OCI-LY1 (cell line): ENCODE measurements at regions not wholly inside any gene's neighbourhood (a gene's known extent, or its start where the extent isn't known, plus 50 kb on each side); places are given as distances from the start of the nearest gene placed in this dataset.

ENCODE experiments used
- H2AFZ ChIP-seq: fragments of 200-600 bp; sonication (generic), shearing (Covaris generic); 2 replicates; pipeline ENCODE4 v1.6.0; 2014; ENCODE audit warnings: antibody characterized with exemption, mild to moderate bottlenecking, low read length
- H3F3A ChIP-seq: fragments of 200-600 bp; sonication (generic), shearing (Covaris generic); 2 replicates; pipeline ENCODE4 v1.6.0; 2014; ENCODE audit warnings: mild to moderate bottlenecking, antibody characterized with exemption, low read length, moderate library complexity; ENCODE audit not compliant: insufficient read depth
- H3K27ac ChIP-seq: fragments of 200-600 bp; sonication (generic); 2 replicates; pipeline ENCODE4 v1.5.1; 2014; ENCODE audit warnings: low read length, mixed run types, mild to moderate bottlenecking, low read depth; ENCODE audit not compliant: poor library complexity, severe bottlenecking
- H3K27me3 ChIP-seq: fragments of 200-600 bp; sonication (generic); 2 replicates; pipeline ENCODE4 v1.6.0; 2014; ENCODE audit warnings: antibody characterized with exemption, mild to moderate bottlenecking, low read length, moderate library complexity; ENCODE audit not compliant: insufficient read depth
- H3K36me3 ChIP-seq: fragments of 200-600 bp; sonication (generic); 2 replicates; pipeline ENCODE4 v1.6.1; 2014; ENCODE audit warnings: mild to moderate bottlenecking, antibody characterized with exemption, low read length, moderate library complexity, mixed read lengths; ENCODE audit not compliant: insufficient read depth
- H3K4me1 ChIP-seq: fragments of 200-600 bp; sonication (generic); 2 replicates; pipeline ENCODE4 v1.5.1; 2014; ENCODE audit warnings: mild to moderate bottlenecking, low read length, moderate library complexity; ENCODE audit not compliant: insufficient read depth, severe bottlenecking
- H3K4me2 ChIP-seq: fragments of 200-600 bp; sonication (generic), shearing (Covaris generic); 2 replicates; pipeline ENCODE4 v1.6.1; 2014; ENCODE audit warnings: low read length
- H3K4me3 ChIP-seq: fragments of 200-600 bp; sonication (generic); 2 replicates; pipeline ENCODE4 v1.5.1; 2014; ENCODE audit warnings: low read length, low read depth, mild to moderate bottlenecking, mixed read lengths; ENCODE audit not compliant: poor library complexity, severe bottlenecking
- H3K79me2 ChIP-seq: fragments of 200-600 bp; shearing (Covaris generic); 2 replicates; pipeline ENCODE4 v1.6.1; 2016; ENCODE audit warnings: mixed run types, low read length, mixed read lengths; ENCODE audit not compliant: insufficient read depth
- H3K9ac ChIP-seq: fragments of 200-600 bp; sonication (generic), shearing (Covaris generic); 2 replicates; pipeline ENCODE4 v1.6.1; 2014; ENCODE audit warnings: mild to moderate bottlenecking, low read length, mixed read lengths
- H3K9me2 ChIP-seq: fragments of 200-600 bp; sonication (generic), shearing (Covaris generic); 2 replicates; pipeline ENCODE4 v1.6.1; 2014; ENCODE audit warnings: low read depth, mild to moderate bottlenecking, low read length, mixed read lengths
- H3K9me3 ChIP-seq: fragments of 200-600 bp; shearing (Covaris generic); 2 replicates; pipeline ENCODE4 v1.6.1; 2014; ENCODE audit warnings: low read length, mixed read lengths
- H4K20me1 ChIP-seq: fragments of 200-600 bp; sonication (generic), shearing (Covaris generic); 2 replicates; pipeline ENCODE4 v1.6.0; 2016; ENCODE audit warnings: mild to moderate bottlenecking, low read length; ENCODE audit not compliant: insufficient read depth
- EZH2 ChIP-seq: fragments of 200-600 bp; sonication (generic), shearing (Covaris generic); IDR thresholded peaks from 2 replicates; pipeline ENCODE4 v1.8.0; 2017; ENCODE audit warnings: borderline replicate concordance, mixed run types, mild to moderate bottlenecking, antibody characterized with exemption, low read length, moderate library complexity, mixed read lengths
- TF ChIP-seq, protein P1 (sequence below): fragments of 200-600 bp; sonication (generic), shearing (Covaris generic); IDR thresholded peaks from 2 replicates; pipeline ENCODE4 v1.5.1; 2017; ENCODE audit warnings: mild to moderate bottlenecking, antibody characterized with exemption, low read length, moderate library complexity, mixed read lengths

DNA sequence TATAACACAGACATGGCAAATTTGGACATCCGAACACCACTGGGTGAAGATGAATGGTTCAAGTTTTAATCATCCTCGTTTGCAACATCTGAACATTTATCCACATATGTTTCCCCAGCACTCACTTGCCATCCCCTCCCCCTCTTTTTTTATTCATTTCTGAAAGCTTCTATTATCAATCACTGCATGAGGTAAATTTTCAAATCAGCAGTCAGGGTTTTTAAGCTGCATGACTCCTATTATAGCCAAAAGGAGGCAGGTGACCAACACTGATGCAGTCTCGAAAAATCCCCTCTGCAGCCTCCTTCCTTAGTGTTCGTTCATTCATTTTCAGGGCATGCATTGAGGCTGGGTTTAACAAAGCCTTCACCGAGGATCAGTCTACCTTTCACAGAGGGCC, 530.8 kb upstream of the JARID2 start:
- Histone ChIP-seq H3K36me3 (no peaks in the 10 kb centered on the region), H3K27me3 (no peaks in the 10 kb centered on the region), H3K4me1 (no peaks in the 10 kb centered on the region), H3K4me3 (no peak overlapping the region), H3F3A (no peaks in the 10 kb centered on the region), H4K20me1 (no peaks in the 10 kb centered on the region), H3K9me3 (no peaks in the 10 kb centered on the region), H3K27ac (no peak overlapping the region), H3K9me2 (no peaks in the 10 kb centered on the region), H2AFZ (no peak overlapping the region), H3K4me2 (no peak overlapping the region), H3K9ac (no peak overlapping the region), H3K79me2 (no peaks in the 10 kb centered on the region)
- TF ChIP-seq, protein P1, sequence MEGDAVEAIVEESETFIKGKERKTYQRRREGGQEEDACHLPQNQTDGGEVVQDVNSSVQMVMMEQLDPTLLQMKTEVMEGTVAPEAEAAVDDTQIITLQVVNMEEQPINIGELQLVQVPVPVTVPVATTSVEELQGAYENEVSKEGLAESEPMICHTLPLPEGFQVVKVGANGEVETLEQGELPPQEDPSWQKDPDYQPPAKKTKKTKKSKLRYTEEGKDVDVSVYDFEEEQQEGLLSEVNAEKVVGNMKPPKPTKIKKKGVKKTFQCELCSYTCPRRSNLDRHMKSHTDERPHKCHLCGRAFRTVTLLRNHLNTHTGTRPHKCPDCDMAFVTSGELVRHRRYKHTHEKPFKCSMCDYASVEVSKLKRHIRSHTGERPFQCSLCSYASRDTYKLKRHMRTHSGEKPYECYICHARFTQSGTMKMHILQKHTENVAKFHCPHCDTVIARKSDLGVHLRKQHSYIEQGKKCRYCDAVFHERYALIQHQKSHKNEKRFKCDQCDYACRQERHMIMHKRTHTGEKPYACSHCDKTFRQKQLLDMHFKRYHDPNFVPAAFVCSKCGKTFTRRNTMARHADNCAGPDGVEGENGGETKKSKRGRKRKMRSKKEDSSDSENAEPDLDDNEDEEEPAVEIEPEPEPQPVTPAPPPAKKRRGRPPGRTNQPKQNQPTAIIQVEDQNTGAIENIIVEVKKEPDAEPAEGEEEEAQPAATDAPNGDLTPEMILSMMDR, result no peak
- TF ChIP-seq EZH2, result no peak

DNA sequence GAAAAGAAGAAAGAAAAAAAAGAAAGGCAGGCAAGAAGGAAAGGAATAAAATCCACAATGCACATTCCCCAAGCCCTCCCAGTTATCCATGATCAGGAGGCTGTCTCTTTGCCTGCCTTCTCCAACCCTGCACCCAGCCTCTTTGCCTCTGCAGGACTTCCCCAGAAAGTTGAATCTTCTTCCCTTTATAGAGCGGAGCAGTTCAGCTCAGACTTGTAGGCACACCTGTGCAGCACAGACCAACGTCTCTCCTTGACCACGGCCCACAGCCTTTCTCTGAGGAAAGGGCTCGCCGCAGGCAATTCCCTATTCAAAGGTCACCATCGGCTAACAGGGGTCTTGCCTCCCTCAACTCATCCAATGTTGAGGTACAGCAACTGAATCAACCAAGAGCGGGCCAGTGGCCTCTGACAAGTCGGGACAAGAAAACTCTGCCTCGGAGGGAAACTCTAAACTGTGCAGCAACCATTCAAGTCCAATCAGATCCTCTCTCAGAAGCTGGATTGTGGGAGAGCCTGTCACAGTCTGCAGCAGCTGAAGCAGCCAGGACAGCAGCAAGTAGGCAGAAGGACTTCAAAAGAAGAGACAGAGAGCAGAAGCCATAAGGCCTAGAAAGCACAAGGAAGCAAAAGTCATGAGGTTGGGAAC, 529.2 kb upstream of the JARID2 start:
- Histone ChIP-seq H3K27me3 (no peaks in the 10 kb centered on the region), H2AFZ (no peak overlapping the region)

DNA sequence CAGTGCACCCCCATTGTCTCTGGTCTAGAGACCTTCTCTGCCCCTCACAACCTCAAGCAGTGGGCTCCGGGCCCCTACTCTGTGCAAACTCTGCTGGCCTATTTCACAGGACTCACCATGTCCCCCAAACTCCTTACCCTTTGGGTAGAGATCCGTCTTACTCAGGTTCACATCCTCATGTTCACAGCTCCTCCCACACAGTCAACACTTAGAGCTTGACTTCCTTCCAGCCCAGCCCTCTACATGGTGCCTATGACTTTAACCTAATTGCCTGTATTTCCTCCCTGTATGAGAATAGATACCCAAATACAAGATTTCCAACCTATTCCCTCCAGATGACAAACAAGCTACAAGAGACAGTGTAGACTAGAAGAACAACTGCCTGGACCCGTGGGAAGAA, 528.6 kb upstream of the JARID2 start:
- H3K79me2 ChIP-seq, result no peaks in the 10 kb centered on the region
- no peak overlapping the region for H3K27ac ChIP-seq
- H3K27me3 ChIP-seq, result no peaks in the 10 kb centered on the region
- H3K9ac ChIP-seq, result no peak overlapping the region
- no peaks in the 10 kb centered on the region for H3K9me2 ChIP-seq
- no peak overlapping the region for H2AFZ ChIP-seq
- no peaks in the 10 kb centered on the region for H3K36me3 ChIP-seq
- H3K4me1 ChIP-seq, result no peaks in the 10 kb centered on the region
- no peaks in the 10 kb centered on the region for H3F3A ChIP-seq
- H3K9me3 ChIP-seq, result no peaks in the 10 kb centered on the region
- H4K20me1 ChIP-seq, result no peaks in the 10 kb centered on the region
- no peak overlapping the region for H3K4me3 ChIP-seq
- no peak overlapping the region for H3K4me2 ChIP-seq
- TF ChIP-seq, protein P1, result no peak
- TF ChIP-seq EZH2, result no peak

More for the DNA sequence above, 529.2 kb upstream of the JARID2 start:
- no peak overlapping the region for H3K4me3 ChIP-seq
- no peaks in the 10 kb centered on the region for H3K4me1 ChIP-seq
- no peaks in the 10 kb centered on the region for H3K36me3 ChIP-seq
- H3K9me2 ChIP-seq, result no peaks in the 10 kb centered on the region
- H4K20me1 ChIP-seq, result no peaks in the 10 kb centered on the region
- TF ChIP-seq, protein P1, result no peak
- TF ChIP-seq EZH2, result no peak
- H3F3A ChIP-seq, result no peaks in the 10 kb centered on the region
- H3K9me3 ChIP-seq, result no peaks in the 10 kb centered on the region
- H3K9ac ChIP-seq, result no peak overlapping the region
- no peak overlapping the region for H3K27ac ChIP-seq
- H3K79me2 ChIP-seq, result no peaks in the 10 kb centered on the region
- H3K4me2 ChIP-seq, result no peak overlapping the region
